Natural killer cell treated with Interleukin-12 subunit alpha and Interleukin-12 subunit beta and Interleukin-15 and Interleukin-18, amount 100 ng/mL, for 72 hours (primary cell): ENCODE measurements at regions not wholly inside any gene's neighbourhood (a gene's known extent, or its start where the extent isn't known, plus 50 kb on each side); places are given as distances from the start of the nearest gene placed in this dataset.
"Not testable (repeated sequence)": the region's sequence is repeated elsewhere in the genome, so short reads cannot be mapped to it uniquely, and the experiment has no call there.

Source experiments
- ATAC-seq, 2 donors: fragments of 150-1000 bp; cut with Tn5 transposase in 1 of 2; sonication (Bioruptor Pico), chemical (Tn5 transposase) in 1 of 2; 2 replicates each; pipeline ENCODE4 v1.10.0; 2021
- DNase-seq: peaks from one replicate; pipeline ENCODE4 v3.0.0; 2022; ENCODE audit warnings: low spot score
- H3K27ac Mint-ChIP-seq, 2 donors: 1 replicate in 1 of 2; 2 replicates in 1 of 2; pipeline ENCODE4 v1.8.0; 2022; ENCODE audit warnings: mixed read lengths in 2 of 2, mild to moderate bottlenecking in 1 of 2, moderate library complexity in 1 of 2
- H3K27me3 Mint-ChIP-seq, 2 donors: 1 replicate in 1 of 2; 2 replicates in 1 of 2; pipeline ENCODE4 v1.8.0; 2022; ENCODE audit warnings: mixed read lengths in 2 of 2
- H3K36me3 Mint-ChIP-seq: one replicate; pipeline ENCODE4 v1.8.0; 2022; ENCODE audit warnings: mixed read lengths
- H3K4me1 Mint-ChIP-seq, 2 donors: 1 replicate in 1 of 2; 2 replicates in 1 of 2; pipeline ENCODE4 v1.8.0; 2022; ENCODE audit warnings: low read depth in 2 of 2, mixed read lengths in 2 of 2, mild to moderate bottlenecking in 1 of 2
- H3K4me3 Mint-ChIP-seq: one replicate; pipeline ENCODE4 v1.8.0; 2022; ENCODE audit warnings: mixed read lengths
- H3K9me3 Mint-ChIP-seq: 2 replicates; pipeline ENCODE4 v1.8.0; 2022; ENCODE audit warnings: mixed read lengths

- Mint-ChIP-seq H3K4me3 (no peak overlapping the region), H3K9me3 (no peaks in the 10 kb centered on the region), H3K4me1 (no peaks in the 10 kb centered on the region), H3K36me3 (no peaks in the 10 kb centered on the region), H3K27me3 (peaks cover 14 to 23% of the 10 kb centered on the region in 2 donors), H3K27ac (no peak overlapping the region)
- ATAC-seq: peak in 1 of 2 donors; percentile 67
- no peak for DNase-seq
Observed at GRCh38 chr1:60825593-60825992, 256.8 kb upstream of the NFIA start.

GRCh38 chr1:60823151-60823550 lies 259.2 kb upstream of the NFIA start:
- Mint-ChIP-seq H3K27ac (no peak overlapping the region), H3K27me3 (peaks cover 4 to 15% of the 10 kb centered on the region in 2 donors), H3K36me3 (no peaks in the 10 kb centered on the region)

GRCh38 chr1:60822252-60822651 lies 260.1 kb upstream of the NFIA start:
- Mint-ChIP-seq H3K27ac (no peak overlapping the region), H3K4me1 (no peaks in the 10 kb centered on the region), H3K36me3 (no peaks in the 10 kb centered on the region), H3K4me3 (no peak overlapping the region), H3K9me3 (no peaks in the 10 kb centered on the region), H3K27me3 (peaks cover 4 to 15% of the 10 kb centered on the region in 2 donors)
- DNase-seq: no peak
- no peak for ATAC-seq

More at GRCh38 chr1:60823151-60823550, 259.2 kb upstream of the NFIA start:
- DNase-seq (no peak), ATAC-seq (no peak)
- Mint-ChIP-seq H3K4me1 (no peaks in the 10 kb centered on the region), H3K9me3 (no peaks in the 10 kb centered on the region), H3K4me3 (no peak overlapping the region)

GRCh38 chr1:60821156-60821555 lies 261.2 kb upstream of the NFIA start:
- Mint-ChIP-seq H3K4me1 (no peaks in the 10 kb centered on the region), H3K27me3 (peaks cover 4 to 15% of the 10 kb centered on the region in 2 donors), H3K9me3 (no peaks in the 10 kb centered on the region), H3K27ac (no peak overlapping the region), H3K36me3 (no peaks in the 10 kb centered on the region), H3K4me3 (no peak overlapping the region)
- DNase-seq (no peak), ATAC-seq (no peak)

- H3K4me3 Mint-ChIP-seq: no peak overlapping the region
- no peak for ATAC-seq
- peaks cover 4 to 21% of the 10 kb centered on the region in 2 donors for H3K27me3 Mint-ChIP-seq
Observed at GRCh38 chr1:60818969-60819701, 263.2 kb upstream of the NFIA start.

GRCh38 chr1:60813071-60813470 lies 269.3 kb upstream of the NFIA start:
- ATAC-seq: no peak
- H3K27ac Mint-ChIP-seq: no peak overlapping the region
- H3K27me3 Mint-ChIP-seq: peaks cover 0 to 17% of the 10 kb centered on the region in 2 donors
- H3K4me1 Mint-ChIP-seq: no peaks in the 10 kb centered on the region
- no peak for DNase-seq
- no peaks in the 10 kb centered on the region for H3K9me3 Mint-ChIP-seq
- no peak overlapping the region for H3K4me3 Mint-ChIP-seq
- no peaks in the 10 kb centered on the region for H3K36me3 Mint-ChIP-seq

More at GRCh38 chr1:60818969-60819701, 263.2 kb upstream of the NFIA start:
- Mint-ChIP-seq H3K27ac (no peak overlapping the region), H3K9me3 (no peaks in the 10 kb centered on the region), H3K36me3 (no peaks in the 10 kb centered on the region), H3K4me1 (no peaks in the 10 kb centered on the region)
- no peak for DNase-seq

- ATAC-seq (no peak), DNase-seq (no peak)
- Mint-ChIP-seq H3K4me3 (no peak overlapping the region), H3K27ac (no peak overlapping the region), H3K4me1 (no peaks in the 10 kb centered on the region), H3K36me3 (peaks cover 9% of the 10 kb centered on the region), H3K27me3 (peaks cover 0 to 11% of the 10 kb centered on the region in 2 donors), H3K9me3 (peaks cover 7% of the 10 kb centered on the region)
Observed at GRCh38 chr1:60809204-60809980, 273.0 kb upstream of the NFIA start.

- Mint-ChIP-seq H3K27ac (no peak overlapping the region), H3K4me3 (no peak overlapping the region), H3K27me3 (peaks cover 0 to 10% of the 10 kb centered on the region in 2 donors), H3K36me3 (peaks cover 9% of the 10 kb centered on the region), H3K9me3 (peaks cover 7% of the 10 kb centered on the region), H3K4me1 (no peaks in the 10 kb centered on the region)
- ATAC-seq (no peak), DNase-seq (no peak)
Observed at GRCh38 chr1:60808676-60809075, 273.7 kb upstream of the NFIA start.

- Mint-ChIP-seq H3K4me3 (no peak overlapping the region), H3K27me3 (peaks cover 5 to 8% of the 10 kb centered on the region in 2 donors), H3K36me3 (peaks cover 9% of the 10 kb centered on the region), H3K4me1 (peaks cover 0 to 5% of the 10 kb centered on the region in 2 donors), H3K9me3 (peaks cover 11% of the 10 kb centered on the region), H3K27ac (no peak overlapping the region)
- no peak for ATAC-seq
- DNase-seq: no peak
Observed at GRCh38 chr1:60802884-60803283, 279.5 kb upstream of the NFIA start.

GRCh38 chr1:60797351-60797750 lies 285.0 kb upstream of the NFIA start:
- H3K4me3 Mint-ChIP-seq: no peak overlapping the region
- H3K36me3 Mint-ChIP-seq: no peaks in the 10 kb centered on the region
- peaks cover 0 to 5% of the 10 kb centered on the region in 2 donors for H3K4me1 Mint-ChIP-seq
- peaks cover 2 to 8% of the 10 kb centered on the region in 2 donors for H3K27me3 Mint-ChIP-seq
- ATAC-seq (no peak), DNase-seq (no peak)
- H3K9me3 Mint-ChIP-seq: no peaks in the 10 kb centered on the region
- H3K27ac Mint-ChIP-seq: no peak overlapping the region

GRCh38 chr1:60791226-60791625 lies 291.1 kb upstream of the NFIA start:
- Mint-ChIP-seq H3K36me3 (no peaks in the 10 kb centered on the region), H3K9me3 (no peaks in the 10 kb centered on the region), H3K27ac (no peak overlapping the region), H3K4me3 (no peak overlapping the region), H3K4me1 (no peaks in the 10 kb centered on the region), H3K27me3 (peaks cover 0 to 5% of the 10 kb centered on the region in 2 donors)
- DNase-seq: no peak
- no peak for ATAC-seq

- Mint-ChIP-seq H3K27me3 (peaks cover 9 to 12% of the 10 kb centered on the region in 2 donors), H3K9me3 (peaks cover 10% of the 10 kb centered on the region)
- H3K36me3 Mint-ChIP-seq, H3K4me1 Mint-ChIP-seq, H3K4me3 Mint-ChIP-seq, H3K27ac Mint-ChIP-seq, ATAC-seq, DNase-seq: not testable (repeated sequence)
Observed at GRCh38 chr1:60773099-60773498, 309.3 kb upstream of the NFIA start.

GRCh38 chr1:60769082-60769481 lies 313.3 kb upstream of the NFIA start:
- H3K27me3 Mint-ChIP-seq: peaks cover 5% of the 10 kb centered on the region in 2 donors
- peaks cover 9% of the 10 kb centered on the region for H3K9me3 Mint-ChIP-seq
- no peaks in the 10 kb centered on the region for H3K4me1 Mint-ChIP-seq
- H3K4me3 Mint-ChIP-seq: no peak overlapping the region
- ATAC-seq (no peak), DNase-seq (no peak)
- H3K27ac Mint-ChIP-seq: no peak overlapping the region
- H3K36me3 Mint-ChIP-seq: no peaks in the 10 kb centered on the region

GRCh38 chr1:60765204-60765603 lies 317.2 kb upstream of the NFIA start:
- no peak overlapping the region for H3K27ac Mint-ChIP-seq
- H3K27me3 Mint-ChIP-seq: peaks cover 5 to 7% of the 10 kb centered on the region in 2 donors
- no peaks in the 10 kb centered on the region for H3K36me3 Mint-ChIP-seq
- H3K4me3 Mint-ChIP-seq: no peak overlapping the region
- ATAC-seq (no peak), DNase-seq (no peak)
- H3K4me1 Mint-ChIP-seq: no peaks in the 10 kb centered on the region
- peaks cover 4% of the 10 kb centered on the region for H3K9me3 Mint-ChIP-seq
